Neuronal stem cell (in vitro differentiated cells): ENCODE measurements at regions not wholly inside any gene's neighbourhood (a gene's known extent, or its start where the extent isn't known, plus 50 kb on each side); places are given as distances from the start of the nearest gene placed in this dataset.

Experiments used
- DNase-seq: peaks from one replicate; pipeline ENCODE4 v3.0.0-alpha.2; 2013; ENCODE audit warnings: low spot score
- H2AFZ ChIP-seq: one replicate; pipeline ENCODE4 v1.6.1; 2013; ENCODE audit warnings: mild to moderate bottlenecking, low read length, inconsistent platforms
- H2AK5ac ChIP-seq: 2 replicates; pipeline ENCODE4 v1.6.1; 2013; ENCODE audit warnings: low read depth, mild to moderate bottlenecking, inconsistent platforms, low read length, moderate library complexity, mixed read lengths
- H2BK120ac ChIP-seq: 2 replicates; pipeline ENCODE4 v1.6.1; 2013; ENCODE audit warnings: low read depth, mild to moderate bottlenecking, inconsistent platforms, low read length, moderate library complexity, mixed read lengths
- H2BK12ac ChIP-seq: one replicate; pipeline ENCODE4 v1.6.1; 2013; ENCODE audit warnings: low read length, inconsistent platforms
- H2BK15ac ChIP-seq: 2 replicates; pipeline ENCODE4 v1.6.1; 2013; ENCODE audit warnings: mild to moderate bottlenecking, low read length, inconsistent platforms, mixed read lengths
- H2BK5ac ChIP-seq: one replicate; pipeline ENCODE4 v1.6.1; 2013; ENCODE audit warnings: inconsistent platforms, mild to moderate bottlenecking, low read length, moderate library complexity
- H3K14ac ChIP-seq: one replicate; pipeline ENCODE4 v1.6.1; 2013; ENCODE audit warnings: low read length, inconsistent platforms
- H3K18ac ChIP-seq: 2 replicates; pipeline ENCODE4 v1.6.1; 2013; ENCODE audit warnings: low read length, inconsistent platforms
- H3K23ac ChIP-seq: 2 replicates; pipeline ENCODE4 v1.6.1; 2013; ENCODE audit warnings: low read depth, mild to moderate bottlenecking, mixed read lengths, low read length, inconsistent platforms; ENCODE audit not compliant: poor library complexity
- H3K27ac ChIP-seq: replicated peaks from 3 replicates; pipeline ENCODE4 v1.5.1; 2013; ENCODE audit warnings: low read length, inconsistent platforms
- H3K27me3 ChIP-seq, 3 experiments: 2 replicates each; pipeline ENCODE4 v1.6.1; 2013; ENCODE audit warnings: low read length in 3 of 3, mild to moderate bottlenecking in 2 of 3, inconsistent platforms in 1 of 3, low read depth in 1 of 3, mixed read lengths in 1 of 3, moderate library complexity in 1 of 3; ENCODE audit not compliant: control insufficient read depth in 3 of 3, insufficient read depth in 3 of 3
- H3K36me3 ChIP-seq, 2 donors: replicated peaks in 1 of 2; 2 replicates each; pipeline ENCODE4 v1.6.1; 2013; ENCODE audit warnings: low read length in 2 of 2; ENCODE audit not compliant: control insufficient read depth in 2 of 2, insufficient read depth in 2 of 2
- H3K4ac ChIP-seq: 2 replicates; pipeline ENCODE4 v1.6.1; 2013; ENCODE audit warnings: inconsistent platforms, mild to moderate bottlenecking, low read length, moderate library complexity
- H3K4me1 ChIP-seq, 2 donors: 1 replicate in 1 of 2; 2 replicates in 1 of 2; pipeline ENCODE4 v1.6.1; 2013; ENCODE audit warnings: low read length in 2 of 2, low read depth in 1 of 2; ENCODE audit not compliant: control insufficient read depth in 2 of 2, insufficient read depth in 1 of 2
- H3K4me2 ChIP-seq: one replicate; pipeline ENCODE4 v1.6.1; 2013; ENCODE audit warnings: mild to moderate bottlenecking, low read length, inconsistent platforms; ENCODE audit not compliant: insufficient read depth, poor library complexity, severe bottlenecking
- H3K4me3 ChIP-seq, 2 donors: 2 replicates each; pipeline ENCODE4 v1.5.1; 2013; ENCODE audit warnings: low read length in 2 of 2, mild to moderate bottlenecking in 2 of 2, inconsistent platforms in 1 of 2, moderate library complexity in 1 of 2
- H3K79me1 ChIP-seq: one replicate; pipeline ENCODE4 v1.6.1; 2013; ENCODE audit warnings: low read depth, mild to moderate bottlenecking, inconsistent platforms, low read length, moderate library complexity
- H3K9ac ChIP-seq: one replicate; pipeline ENCODE4 v1.6.1; 2013; ENCODE audit warnings: mild to moderate bottlenecking, low read depth, low read length, inconsistent platforms; ENCODE audit not compliant: poor library complexity
- H3K9me3 ChIP-seq, 2 donors: replicated peaks in 1 of 2; 2 replicates each; pipeline versions ENCODE3 to v1.6.1; 2013; ENCODE audit warnings: low read length in 2 of 2, mild to moderate bottlenecking in 2 of 2, inconsistent platforms in 1 of 2, low read depth in 1 of 2, mixed read lengths in 1 of 2, moderate library complexity in 1 of 2; ENCODE audit not compliant: control insufficient read depth in 2 of 2, insufficient read depth in 1 of 2
- H4K8ac ChIP-seq: one replicate; pipeline ENCODE4 v1.6.1; 2013; ENCODE audit warnings: low read depth, mild to moderate bottlenecking, inconsistent platforms, low read length, moderate library complexity
- H4K91ac ChIP-seq: one replicate; pipeline ENCODE4 v1.6.1; 2013; ENCODE audit warnings: low read length, low read depth, mild to moderate bottlenecking, inconsistent platforms; ENCODE audit not compliant: poor library complexity
- WGBS, 2 donors: extraction: QIAGEN DNeasy Blood & Tissue Kit; methylation state at CpG; one replicate each; pipeline ENCODE4 v1.1.7; 2013; ENCODE audit warnings: missing lambda C conversion rate in 2 of 2, mixed read lengths in 1 of 2; ENCODE audit not compliant: insufficient read length in 2 of 2, insufficient replicate concordance in 1 of 2; ENCODE audit errors: extremely low coverage in 2 of 2; 5-methylcytosine and 5-hydroxymethylcytosine counted together

DNA sequence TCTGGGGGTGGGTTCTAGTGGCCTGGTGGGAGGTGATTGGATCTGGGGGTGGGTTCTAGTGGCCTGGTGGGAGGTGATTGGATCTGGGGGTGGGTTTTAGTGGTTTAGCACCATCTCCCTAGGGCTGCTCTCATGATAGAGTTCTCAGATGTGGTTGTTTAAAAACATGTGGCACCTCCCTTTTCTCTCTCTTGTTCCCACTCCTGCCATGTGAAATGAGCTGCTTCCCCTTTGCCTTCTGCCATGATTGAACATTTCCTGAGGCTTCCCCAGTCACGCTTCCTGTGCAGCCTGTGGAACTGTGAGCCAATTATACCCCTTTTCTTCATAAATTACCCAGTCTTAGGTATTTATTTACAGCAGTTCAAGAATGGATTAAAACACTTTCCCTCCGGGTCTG, 327.3 kb upstream of the AJAP1 start:
- H2BK12ac ChIP-seq, result no peak overlapping the region
- H2BK120ac ChIP-seq, result no peak overlapping the region
- no peak overlapping the region for H3K4me2 ChIP-seq
- peaks cover 0 to 4% of the 10 kb centered on the region in 2 donors for H3K9me3 ChIP-seq
- H3K9ac ChIP-seq, result no peak overlapping the region
- no CpG with 5 or more reads among the region's 2 CpGs for WGBS, 2 donors
- H2BK15ac ChIP-seq, result no peak overlapping the region
- H2AFZ ChIP-seq, result no peak overlapping the region
- no peak overlapping the region for H3K4ac ChIP-seq
- H4K91ac ChIP-seq, result no peak overlapping the region
- H3K27ac ChIP-seq, result no peak overlapping the region
- no peak overlapping the region for H3K23ac ChIP-seq
- no peaks in the 10 kb centered on the region for H3K36me3 ChIP-seq
- H3K4me3 ChIP-seq, result no peak overlapping the region
- no peak overlapping the region for H4K8ac ChIP-seq
- no peak overlapping the region for H3K14ac ChIP-seq
- no peak overlapping the region for H3K18ac ChIP-seq
- H3K79me1 ChIP-seq, result no peaks in the 10 kb centered on the region
- no peaks in the 10 kb centered on the region for H3K27me3 ChIP-seq
- peaks cover 0 to 5% of the 10 kb centered on the region in 2 donors for H3K4me1 ChIP-seq
- no peak overlapping the region for H2BK5ac ChIP-seq
- H2AK5ac ChIP-seq, result no peak overlapping the region
- no peak for DNase-seq

DNA sequence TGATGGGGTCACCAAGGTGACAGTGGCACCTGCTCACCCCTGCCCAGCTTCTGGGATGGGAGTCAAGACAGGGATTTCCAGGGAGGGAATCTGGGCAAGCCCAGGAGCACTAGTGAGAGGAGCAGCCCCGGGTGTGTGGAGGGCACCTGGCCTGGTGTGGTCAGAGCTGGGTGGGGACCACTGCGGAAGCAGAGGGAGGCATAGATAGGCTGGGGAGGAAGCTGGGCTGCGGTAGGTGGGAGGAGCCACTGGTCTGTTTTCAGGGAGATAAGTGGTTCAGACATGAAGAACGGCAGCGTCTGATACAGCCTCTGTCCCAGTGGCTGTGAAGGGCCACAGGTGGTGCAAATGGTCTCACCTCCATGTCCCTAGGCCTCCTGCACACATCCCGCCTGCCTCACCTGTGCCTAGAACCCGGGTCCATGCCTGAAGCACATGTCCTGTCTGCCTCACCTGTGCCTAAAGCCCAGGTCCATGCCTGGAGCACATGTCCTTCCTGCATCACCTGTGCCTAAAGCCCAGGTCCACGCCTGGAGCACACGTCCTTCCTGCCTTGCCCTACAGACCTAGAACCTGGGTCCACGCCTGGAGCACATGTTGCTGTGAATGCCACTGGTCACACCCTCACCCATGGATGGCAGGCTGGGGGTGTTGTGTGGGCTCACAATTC, 325.9 kb upstream of the AJAP1 start:
- Histone ChIP-seq H3K4me3 (peak overlapping the region in 1 of 2 donors; percentile 46), H2BK5ac (no peak overlapping the region), H3K4ac (no peak overlapping the region), H2BK120ac (no peak overlapping the region), H3K9ac (peak overlapping the region; percentile 65), H2AFZ (no peak overlapping the region), H3K23ac (no peak overlapping the region), H3K27me3 (no peaks in the 10 kb centered on the region), H4K91ac (no peak overlapping the region), H2BK12ac (no peak overlapping the region), H3K4me1 (peaks cover 0 to 5% of the 10 kb centered on the region in 2 donors), H3K14ac (peak overlapping the region; percentile 25), H2BK15ac (no peak overlapping the region), H3K27ac (no peak overlapping the region), H3K79me1 (no peaks in the 10 kb centered on the region), H4K8ac (no peak overlapping the region), H2AK5ac (peak overlapping the region; percentile 41), H3K4me2 (no peak overlapping the region), H3K9me3 (peaks cover 0 to 4% of the 10 kb centered on the region in 2 donors), H3K36me3 (no peaks in the 10 kb centered on the region), H3K18ac (peak overlapping the region; percentile 67)
- DNase-seq, result no peak
- no CpG with 5 or more reads among the region's 10 CpGs for WGBS, 2 donors

DNA sequence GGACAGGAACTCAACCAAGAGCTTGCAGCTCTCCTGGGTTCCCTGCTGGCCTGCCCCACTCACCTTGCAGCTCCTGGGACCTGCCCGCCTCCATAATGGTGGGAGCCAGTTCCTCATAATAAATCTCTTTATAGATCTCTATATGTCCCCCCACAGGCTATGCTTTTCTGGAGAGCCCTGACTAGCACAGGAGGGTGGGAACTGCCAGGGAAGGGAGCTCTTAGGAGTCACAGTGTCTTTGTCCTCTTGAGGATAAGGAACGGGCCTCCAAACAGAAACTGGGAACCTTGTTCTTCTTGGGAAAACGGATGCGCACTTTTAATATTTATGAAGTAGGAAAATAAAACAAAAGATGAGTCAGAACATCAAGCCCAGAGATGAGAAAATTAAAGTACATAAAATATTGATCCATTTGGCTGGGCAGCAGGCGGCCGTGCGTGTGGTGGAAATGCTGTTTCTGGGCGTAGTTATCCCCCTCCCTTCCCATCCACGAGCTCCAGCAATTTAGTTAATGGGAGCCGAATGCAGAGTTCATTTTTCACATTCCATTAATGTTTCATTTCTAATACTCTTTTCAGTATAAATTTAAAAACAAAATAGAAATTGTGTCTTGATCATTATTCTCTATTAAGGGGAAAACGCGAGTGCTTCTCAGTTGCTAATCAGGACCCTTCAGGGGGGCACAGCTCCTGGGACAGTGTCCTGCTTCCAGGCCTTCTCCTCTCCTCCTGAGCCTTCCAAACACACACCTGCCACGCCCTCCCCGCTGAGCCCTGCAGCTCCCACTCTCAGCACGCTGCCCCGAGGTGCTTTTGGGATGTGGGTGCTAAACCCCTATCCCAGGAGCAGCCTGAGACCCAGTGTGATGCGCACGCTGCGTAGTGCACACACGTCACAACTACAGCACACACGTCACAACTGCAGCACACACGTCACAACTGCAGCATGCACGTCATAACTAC, 323.3 kb upstream of the AJAP1 start:
- no peak overlapping the region for H4K91ac ChIP-seq
- H3K4me1 ChIP-seq, result peaks cover 0 to 5% of the 10 kb centered on the region in 2 donors
- peak overlapping the region; percentile 79 for H3K18ac ChIP-seq
- no peaks in the 10 kb centered on the region for H3K27me3 ChIP-seq
- no peak overlapping the region for H2AFZ ChIP-seq
- no peak overlapping the region for H2BK5ac ChIP-seq
- H2BK15ac ChIP-seq, result no peak overlapping the region
- H3K79me1 ChIP-seq, result no peaks in the 10 kb centered on the region
- no peak overlapping the region for H4K8ac ChIP-seq
- H3K4ac ChIP-seq, result no peak overlapping the region
- H3K9ac ChIP-seq, result peak overlapping the region; percentile 66
- peaks cover 0 to 9% of the 10 kb centered on the region in 2 donors for H3K9me3 ChIP-seq
- whole genome bisulfite sequencing, 2 donors, result no CpG with 5 or more reads among the region's 23 CpGs
- no peak for DNase-seq
- no peak overlapping the region for H3K27ac ChIP-seq
- no peak overlapping the region for H2AK5ac ChIP-seq
- peak overlapping the region in 1 of 2 donors; percentile 57 for H3K4me3 ChIP-seq
- no peak overlapping the region for H2BK120ac ChIP-seq
- no peaks in the 10 kb centered on the region for H3K36me3 ChIP-seq
- peak overlapping the region; percentile 44 for H2BK12ac ChIP-seq
- H3K23ac ChIP-seq, result peak overlapping the region; percentile 1
- H3K14ac ChIP-seq, result peak overlapping the region; percentile 49
- no peak overlapping the region for H3K4me2 ChIP-seq

DNA sequence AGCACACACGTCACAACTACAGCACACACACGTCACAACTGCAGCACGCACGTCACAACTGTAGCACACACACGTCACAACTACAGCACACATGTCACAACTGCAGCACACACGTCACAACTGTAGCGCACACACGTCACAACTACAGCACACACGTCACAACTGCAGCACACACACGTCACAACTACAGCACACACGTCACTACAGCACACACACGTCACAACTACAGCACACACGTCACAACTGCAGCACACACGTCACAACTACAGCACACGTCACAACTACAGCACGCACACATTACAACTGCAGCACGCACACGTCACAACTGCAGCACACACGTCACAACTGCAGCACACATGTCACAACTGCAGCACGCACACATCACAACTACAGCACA, 322.6 kb upstream of the AJAP1 start:
- H4K91ac ChIP-seq, result no peak overlapping the region
- peak overlapping the region; percentile 44 for H2BK12ac ChIP-seq
- H2BK5ac ChIP-seq, result no peak overlapping the region
- H3K27me3 ChIP-seq, result no peaks in the 10 kb centered on the region
- no peaks in the 10 kb centered on the region for H3K36me3 ChIP-seq
- peak overlapping the region; percentile 49 for H3K14ac ChIP-seq
- H3K23ac ChIP-seq, result peak overlapping the region; percentile 80
- H3K4me2 ChIP-seq, result no peak overlapping the region
- no peak overlapping the region for H2BK15ac ChIP-seq
- peaks cover 0 to 5% of the 10 kb centered on the region in 2 donors for H3K4me1 ChIP-seq
- peak overlapping the region; percentile 66 for H3K9ac ChIP-seq
- H3K27ac ChIP-seq, result no peak overlapping the region
- no peak overlapping the region for H3K4ac ChIP-seq
- no peak overlapping the region for H2BK120ac ChIP-seq
- H3K9me3 ChIP-seq, result peaks cover 0 to 9% of the 10 kb centered on the region in 2 donors
- H4K8ac ChIP-seq, result no peak overlapping the region
- WGBS, 2 donors, result no CpG with 5 or more reads among the region's 20 CpGs
- H3K18ac ChIP-seq, result peak overlapping the region; percentile 79
- H2AK5ac ChIP-seq, result no peak overlapping the region
- no peaks in the 10 kb centered on the region for H3K79me1 ChIP-seq
- H2AFZ ChIP-seq, result no peak overlapping the region
- no peak for DNase-seq
- H3K4me3 ChIP-seq, result peak overlapping the region in 1 of 2 donors; percentile 57
